HG03432 (cell line): ENCODE measurements at regions not wholly inside any gene's neighbourhood (a gene's known extent, or its start where the extent isn't known, plus 50 kb on each side); places are given as distances from the start of the nearest gene placed in this dataset.
"Not testable (repeated sequence)": the region's sequence is repeated elsewhere in the genome, so short reads cannot be mapped to it uniquely, and the experiment has no call there.

ENCODE experiments used
- ATAC-seq: cut with Tn5 transposase; IDR thresholded peaks from one replicate; pipeline ENCODE4 v1.9.1; 2021; ENCODE audit warnings: mild to moderate bottlenecking, moderate library complexity; ENCODE audit not compliant: unreplicated experiment

- ATAC-seq: no peak
These were observed 57.3 kb upstream of the PRSS12 start for GRCh38 chr4:118410138-118410537.

GRCh38 chr4:118417325-118417724 lies 64.5 kb upstream of the PRSS12 start:
- peak; percentile 84 for ATAC-seq

- not testable (repeated sequence) for ATAC-seq
These were observed 65.0 kb upstream of the PRSS12 start for GRCh38 chr4:118417800-118418199.

GRCh38 chr4:118418396-118418795 lies 65.6 kb upstream of the PRSS12 start:
- not testable (repeated sequence) for ATAC-seq

GRCh38 chr4:118419626-118420025 lies 66.8 kb upstream of the PRSS12 start:
- not testable (repeated sequence) for ATAC-seq

- ATAC-seq: not testable (repeated sequence)
These were observed 71.3 kb upstream of the PRSS12 start for GRCh38 chr4:118424062-118424461.

- ATAC-seq: not testable (repeated sequence)
These were observed 76.1 kb upstream of the PRSS12 start for GRCh38 chr4:118428881-118429280.

GRCh38 chr4:118432359-118432758 lies 79.6 kb upstream of the PRSS12 start:
- not testable (repeated sequence) for ATAC-seq

GRCh38 chr4:118433612-118434375 lies 81.0 kb upstream of the PRSS12 start:
- not testable (repeated sequence) for ATAC-seq

GRCh38 chr4:118435415-118435814 lies 82.6 kb upstream of the PRSS12 start:
- not testable (repeated sequence) for ATAC-seq

- not testable (repeated sequence) for ATAC-seq
These were observed 89.5 kb upstream of the PRSS12 start for GRCh38 chr4:118442115-118442837.

GRCh38 chr4:118447397-118447796 lies 94.6 kb upstream of the PRSS12 start:
- not testable (repeated sequence) for ATAC-seq

- not testable (repeated sequence) for ATAC-seq
These were observed 102.1 kb upstream of the PRSS12 start for GRCh38 chr4:118454857-118455256.

- ATAC-seq: not testable (repeated sequence)
These were observed 108.6 kb upstream of the PRSS12 start for GRCh38 chr4:118461435-118461834.

- ATAC-seq: not testable (repeated sequence)
These were observed 113.0 kb upstream of the PRSS12 start for GRCh38 chr4:118465831-118466230.

GRCh38 chr4:118474001-118474626 lies 121.3 kb upstream of the PRSS12 start:
- peak; percentile 59 for ATAC-seq

GRCh38 chr4:118474771-118475170 lies 122.0 kb upstream of the PRSS12 start:
- not testable (repeated sequence) for ATAC-seq

GRCh38 chr4:118475901-118476300 lies 123.1 kb upstream of the PRSS12 start:
- not testable (repeated sequence) for ATAC-seq

- not testable (repeated sequence) for ATAC-seq
These were observed 125.0 kb upstream of the PRSS12 start for GRCh38 chr4:118477826-118478225.

- not testable (repeated sequence) for ATAC-seq
These were observed 133.1 kb upstream of the PRSS12 start for GRCh38 chr4:118485801-118486314.

GRCh38 chr4:118492963-118493362 lies 140.2 kb upstream of the PRSS12 start:
- not testable (repeated sequence) for ATAC-seq
